ENCODE measurements at regions not wholly inside any gene's neighbourhood (a gene's known extent, or its start where the extent isn't known, plus 50 kb on each side); places are given as distances from the start of the nearest gene placed in this dataset.

GRCh38 chr10:108496106-108496505, 1331.6 kb upstream of the SORCS1 start:
- Histone ChIP-seq H3K4me2 (no peak overlapping the region), H3K9ac (no peak overlapping the region), H3K27ac (no peak overlapping the region)

DNA sequence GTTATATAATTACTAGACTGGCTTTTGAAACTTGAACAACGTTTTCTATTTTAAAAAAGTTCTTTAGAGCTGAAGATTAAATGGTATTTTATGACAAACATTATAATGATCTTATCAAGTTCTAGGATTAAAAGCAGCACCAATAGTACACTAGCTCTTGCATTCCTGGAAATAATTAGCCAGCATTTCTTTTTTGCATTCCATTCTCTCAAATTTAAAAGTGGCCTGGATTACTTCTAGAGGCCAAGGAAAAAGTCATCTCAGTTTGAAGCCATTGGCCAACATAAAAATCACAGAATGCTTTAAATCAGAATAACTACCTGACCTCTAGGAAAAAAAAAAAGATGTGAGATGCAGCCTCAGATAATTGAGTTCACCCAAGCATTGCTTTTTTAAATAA, 1326.4 kb upstream of the SORCS1 start:
- Histone ChIP-seq H3K9ac (no peak overlapping the region), H2AFZ (ENCODE audit: low read depth) (no peak overlapping the region), H3K27ac (no peak overlapping the region), H3K4me1 (ENCODE audit: low read depth, poor library complexity, severe bottlenecking) (no peaks in the 10 kb centered on the region), H3K4me2 (no peak overlapping the region), H3K4me3 (IDR thresholded peaks at IDR 0.05; ENCODE audit: insufficient read depth, low read depth, low read length) (no peak overlapping the region), H3K79me2 (ENCODE audit: insufficient read depth, low read depth) (no peaks in the 10 kb centered on the region), H3K27me3 (ENCODE audit: insufficient read depth, low read depth) (no peaks in the 10 kb centered on the region), H3K36me3 (ENCODE audit: insufficient read depth) (no peaks in the 10 kb centered on the region), H4K20me1 (ENCODE audit: insufficient read depth) (no peaks in the 10 kb centered on the region)
- no peak for TF ChIP-seq CTCF (conservative IDR thresholded peaks at IDR 0.05; ENCODE audit: low read depth, low read length)

More at GRCh38 chr10:108496106-108496505, 1331.6 kb upstream of the SORCS1 start:
- Histone ChIP-seq H3K27me3 (ENCODE audit: insufficient read depth, low read depth) (no peaks in the 10 kb centered on the region), H3K36me3 (ENCODE audit: insufficient read depth) (no peaks in the 10 kb centered on the region), H3K79me2 (ENCODE audit: insufficient read depth, low read depth) (no peaks in the 10 kb centered on the region), H4K20me1 (ENCODE audit: insufficient read depth) (no peaks in the 10 kb centered on the region), H3K4me3 (IDR thresholded peaks at IDR 0.05; ENCODE audit: insufficient read depth, low read depth, low read length) (no peak overlapping the region), H3K4me1 (ENCODE audit: low read depth, poor library complexity, severe bottlenecking) (no peaks in the 10 kb centered on the region), H2AFZ (ENCODE audit: low read depth) (no peak overlapping the region)
- TF ChIP-seq CTCF (conservative IDR thresholded peaks at IDR 0.05; ENCODE audit: low read depth, low read length) = no peak

DNA sequence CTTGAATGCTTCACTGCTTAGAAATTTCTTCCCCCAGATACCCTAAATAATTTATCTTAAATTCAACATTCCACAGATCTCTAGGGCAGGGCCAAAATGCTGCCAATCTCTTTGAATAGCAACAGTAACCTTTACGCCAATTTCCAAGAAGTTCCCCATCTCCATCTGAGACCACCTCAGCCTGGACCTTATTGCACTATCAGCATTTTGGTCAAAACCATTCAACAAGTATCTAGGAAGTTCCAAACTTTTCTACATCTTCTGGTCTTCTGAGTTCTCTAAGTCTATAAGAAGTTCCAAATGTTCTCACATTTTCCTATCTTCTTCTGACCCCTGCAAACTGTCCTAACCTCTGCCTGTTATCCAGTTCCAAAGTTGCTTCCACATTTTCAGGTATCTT, 1306.9 kb upstream of the SORCS1 start:
- no peak overlapping the region for H3K4me2 ChIP-seq

DNA sequence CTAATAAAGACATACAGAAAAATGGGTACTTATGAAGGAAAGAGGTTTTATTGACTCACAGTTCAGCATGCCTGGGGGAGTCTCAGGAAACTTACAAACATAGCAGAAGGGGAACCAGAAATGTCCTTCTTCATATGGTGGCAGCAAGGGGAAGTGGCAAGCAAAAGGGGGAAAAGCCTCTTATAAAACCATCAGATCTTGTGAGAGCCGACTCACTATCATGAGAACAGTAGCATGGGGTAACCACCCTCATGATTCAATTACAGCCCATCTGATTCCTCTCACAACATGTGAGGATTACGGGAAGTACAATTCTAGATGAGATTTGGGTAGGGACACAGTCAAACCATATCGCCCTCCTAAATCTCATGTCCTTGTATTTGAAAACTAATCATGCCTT, 1305.4 kb upstream of the SORCS1 start:
- Histone ChIP-seq H3K27ac (no peak overlapping the region), H3K79me2 (ENCODE audit: insufficient read depth, low read depth) (no peaks in the 10 kb centered on the region), H4K20me1 (ENCODE audit: insufficient read depth) (no peaks in the 10 kb centered on the region), H3K27me3 (ENCODE audit: insufficient read depth, low read depth) (no peaks in the 10 kb centered on the region), H3K4me1 (ENCODE audit: low read depth, poor library complexity, severe bottlenecking) (no peaks in the 10 kb centered on the region), H3K4me2 (no peak overlapping the region), H3K36me3 (ENCODE audit: insufficient read depth) (no peaks in the 10 kb centered on the region), H2AFZ (ENCODE audit: low read depth) (no peak overlapping the region), H3K4me3 (IDR thresholded peaks at IDR 0.05; ENCODE audit: insufficient read depth, low read depth, low read length) (no peak overlapping the region), H3K9ac (no peak overlapping the region)
- no peak for TF ChIP-seq CTCF (conservative IDR thresholded peaks at IDR 0.05; ENCODE audit: low read depth, low read length)

More for the DNA sequence above, 1306.9 kb upstream of the SORCS1 start:
- Histone ChIP-seq H2AFZ (ENCODE audit: low read depth) (no peak overlapping the region), H3K27ac (no peak overlapping the region), H3K9ac (no peak overlapping the region), H3K79me2 (ENCODE audit: insufficient read depth, low read depth) (no peaks in the 10 kb centered on the region), H4K20me1 (ENCODE audit: insufficient read depth) (no peaks in the 10 kb centered on the region), H3K36me3 (ENCODE audit: insufficient read depth) (no peaks in the 10 kb centered on the region), H3K4me3 (IDR thresholded peaks at IDR 0.05; ENCODE audit: insufficient read depth, low read depth, low read length) (no peak overlapping the region), H3K4me1 (ENCODE audit: low read depth, poor library complexity, severe bottlenecking) (no peaks in the 10 kb centered on the region), H3K27me3 (ENCODE audit: insufficient read depth, low read depth) (no peaks in the 10 kb centered on the region)
- no peak for TF ChIP-seq CTCF (conservative IDR thresholded peaks at IDR 0.05; ENCODE audit: low read depth, low read length)

All from KMS-11 (cell line).